H1 (cell line): ENCODE measurements at regions not wholly inside any gene's neighbourhood (a gene's known extent, or its start where the extent isn't known, plus 50 kb on each side); places are given as distances from the start of the nearest gene placed in this dataset.

Source experiments
- CREB1 ChIP-seq: IDR thresholded peaks from 2 replicates; pipeline ENCODE4 v1.6.1; 2012; ENCODE audit warnings: inconsistent platforms
- EP300 ChIP-seq, 2 experiments: IDR thresholded peaks; 1 replicate in 1 of 2; 2 replicates in 1 of 2; pipeline ENCODE4 v1.6.1; 2011 to 2012; ENCODE audit warnings: low read depth in 2 of 2, low read length in 2 of 2, mild to moderate bottlenecking in 2 of 2, borderline replicate concordance in 1 of 2, inconsistent platforms in 1 of 2, moderate library complexity in 1 of 2

- TF ChIP-seq EP300 (IDR thresholded peaks at IDR 0.05; ENCODE audit: borderline replicate concordance in 1 of 2, low read depth in 2 of 2, low read length in 2 of 2) (no peak), CREB1 (no peak)
These were observed 92.9 kb downstream of the CHST1 start (continued) for GRCh38 chr11:45572354-45573123.
